ENCODE measurements at regions not wholly inside any gene's neighbourhood (a gene's known extent, or its start where the extent isn't known, plus 50 kb on each side); places are given as distances from the start of the nearest gene placed in this dataset.

DNA sequence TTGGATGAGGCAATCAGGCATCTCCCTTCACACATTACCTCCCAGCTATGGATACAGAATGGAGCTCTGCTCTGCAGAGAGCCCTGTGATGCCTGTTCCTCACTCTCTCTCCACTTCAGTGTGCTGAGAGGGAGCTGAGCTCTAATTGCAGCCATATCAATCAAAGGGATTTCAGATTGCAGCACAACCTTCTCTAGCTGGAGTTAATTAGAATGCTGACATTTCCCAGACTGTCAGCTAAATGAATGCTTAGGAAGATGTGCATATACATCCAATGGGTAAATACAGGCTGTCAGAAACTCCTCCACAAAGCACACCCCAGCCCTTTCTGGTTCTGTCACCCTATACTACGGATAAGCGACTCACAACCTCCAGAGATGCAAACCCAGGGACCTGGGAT is 402.6 kb downstream of the EIPR1 start:
- no peaks in the 10 kb centered on the region for H3K27me3 Mint-ChIP-seq (ENCODE audit: unreplicated experiment)
- no peaks in the 10 kb centered on the region for H3K4me1 Mint-ChIP-seq (ENCODE audit: low read depth, unreplicated experiment)
- no peak for DNase-seq
- TF ChIP-seq, protein P1, sequence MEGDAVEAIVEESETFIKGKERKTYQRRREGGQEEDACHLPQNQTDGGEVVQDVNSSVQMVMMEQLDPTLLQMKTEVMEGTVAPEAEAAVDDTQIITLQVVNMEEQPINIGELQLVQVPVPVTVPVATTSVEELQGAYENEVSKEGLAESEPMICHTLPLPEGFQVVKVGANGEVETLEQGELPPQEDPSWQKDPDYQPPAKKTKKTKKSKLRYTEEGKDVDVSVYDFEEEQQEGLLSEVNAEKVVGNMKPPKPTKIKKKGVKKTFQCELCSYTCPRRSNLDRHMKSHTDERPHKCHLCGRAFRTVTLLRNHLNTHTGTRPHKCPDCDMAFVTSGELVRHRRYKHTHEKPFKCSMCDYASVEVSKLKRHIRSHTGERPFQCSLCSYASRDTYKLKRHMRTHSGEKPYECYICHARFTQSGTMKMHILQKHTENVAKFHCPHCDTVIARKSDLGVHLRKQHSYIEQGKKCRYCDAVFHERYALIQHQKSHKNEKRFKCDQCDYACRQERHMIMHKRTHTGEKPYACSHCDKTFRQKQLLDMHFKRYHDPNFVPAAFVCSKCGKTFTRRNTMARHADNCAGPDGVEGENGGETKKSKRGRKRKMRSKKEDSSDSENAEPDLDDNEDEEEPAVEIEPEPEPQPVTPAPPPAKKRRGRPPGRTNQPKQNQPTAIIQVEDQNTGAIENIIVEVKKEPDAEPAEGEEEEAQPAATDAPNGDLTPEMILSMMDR (IDR thresholded peaks at IDR 0.05; ENCODE audit: partially characterized antibody, unreplicated experiment): no peak
- H3K36me3 Mint-ChIP-seq (ENCODE audit: unreplicated experiment): peaks cover 6% of the 10 kb centered on the region
- no peak overlapping the region for H3K4me3 Mint-ChIP-seq (ENCODE audit: unreplicated experiment)
- peaks cover 2% of the 10 kb centered on the region for H3K9me3 Mint-ChIP-seq (ENCODE audit: unreplicated experiment)
- H3K27ac Mint-ChIP-seq (ENCODE audit: unreplicated experiment): no peak overlapping the region

DNA sequence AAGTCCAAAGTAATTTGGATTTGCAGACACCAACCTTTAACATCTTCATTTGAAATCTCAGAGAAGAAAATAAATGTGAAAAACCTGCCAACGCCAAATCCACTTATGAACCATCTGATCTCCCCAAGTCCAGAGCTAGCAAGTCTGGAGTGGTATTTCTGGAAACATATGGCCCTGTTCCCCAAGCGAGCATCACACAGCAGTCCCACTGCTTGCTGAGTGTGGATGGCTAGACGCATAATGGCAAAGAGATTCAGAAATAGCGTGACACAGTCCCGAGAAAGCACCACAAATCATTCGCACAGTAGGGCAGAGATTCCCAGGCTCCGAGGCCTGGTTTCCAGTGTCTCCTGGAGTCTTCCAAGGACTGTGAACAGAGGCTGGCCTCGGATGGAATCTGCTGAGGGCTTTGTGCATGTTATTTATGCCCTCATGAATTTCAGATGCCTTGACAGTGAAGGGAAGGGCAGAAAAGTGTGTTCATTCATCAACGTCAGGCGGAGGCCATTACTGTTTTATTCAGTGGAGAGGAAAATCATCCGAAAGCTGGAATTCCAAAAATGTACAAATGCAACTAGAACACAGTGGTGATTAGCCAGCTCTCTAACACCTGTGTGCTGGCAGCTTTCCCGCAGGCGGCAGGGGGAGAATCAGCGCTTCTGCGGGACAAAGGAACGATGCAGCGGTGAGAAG is 417.0 kb downstream of the EIPR1 start:
- TF ChIP-seq, protein P1 (IDR thresholded peaks at IDR 0.05; ENCODE audit: partially characterized antibody, unreplicated experiment): no peak
- Mint-ChIP-seq H3K4me1 (ENCODE audit: low read depth, unreplicated experiment) (peaks cover 16% of the 10 kb centered on the region), H3K36me3 (ENCODE audit: unreplicated experiment) (no peaks in the 10 kb centered on the region), H3K27ac (ENCODE audit: unreplicated experiment) (peak overlapping the region; percentile 55), H3K4me3 (ENCODE audit: unreplicated experiment) (no peak overlapping the region), H3K9me3 (ENCODE audit: unreplicated experiment) (peaks cover 2% of the 10 kb centered on the region), H3K27me3 (ENCODE audit: unreplicated experiment) (no peaks in the 10 kb centered on the region)
- DNase-seq: no peak

DNA sequence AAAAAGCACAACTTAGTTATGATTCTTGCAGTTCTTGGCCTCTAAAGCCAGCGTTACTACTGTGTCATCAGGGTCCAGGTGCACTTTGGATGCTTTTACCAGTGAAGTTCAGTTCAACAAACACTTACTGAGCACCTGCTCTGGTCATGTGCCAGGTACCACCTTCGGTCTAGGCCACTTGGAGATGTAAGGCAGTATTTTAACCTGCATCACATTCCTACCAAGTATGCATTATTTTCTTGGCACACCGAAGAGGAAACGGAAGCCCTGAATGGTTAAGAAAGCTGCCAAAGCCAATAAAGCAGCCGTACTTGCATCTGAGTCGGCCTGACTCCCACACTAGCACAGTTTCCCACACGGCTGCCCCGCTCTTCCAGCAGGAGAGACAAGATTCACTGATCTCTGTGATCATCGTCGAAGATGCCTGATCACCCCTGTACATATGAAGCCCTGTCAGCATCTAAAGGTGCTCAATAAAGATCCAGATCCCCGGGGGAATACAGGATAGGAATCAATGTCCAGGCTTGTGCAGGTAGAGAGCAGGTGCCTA is 427.1 kb downstream of the EIPR1 start:
- Mint-ChIP-seq H3K4me1 (ENCODE audit: low read depth, unreplicated experiment) (no peaks in the 10 kb centered on the region), H3K27me3 (ENCODE audit: unreplicated experiment) (no peaks in the 10 kb centered on the region), H3K27ac (ENCODE audit: unreplicated experiment) (no peak overlapping the region), H3K4me3 (ENCODE audit: unreplicated experiment) (no peak overlapping the region), H3K9me3 (ENCODE audit: unreplicated experiment) (no peaks in the 10 kb centered on the region), H3K36me3 (ENCODE audit: unreplicated experiment) (no peaks in the 10 kb centered on the region)
- DNase-seq: no peak
- TF ChIP-seq, protein P1 (IDR thresholded peaks at IDR 0.05; ENCODE audit: partially characterized antibody, unreplicated experiment): no peak

DNA sequence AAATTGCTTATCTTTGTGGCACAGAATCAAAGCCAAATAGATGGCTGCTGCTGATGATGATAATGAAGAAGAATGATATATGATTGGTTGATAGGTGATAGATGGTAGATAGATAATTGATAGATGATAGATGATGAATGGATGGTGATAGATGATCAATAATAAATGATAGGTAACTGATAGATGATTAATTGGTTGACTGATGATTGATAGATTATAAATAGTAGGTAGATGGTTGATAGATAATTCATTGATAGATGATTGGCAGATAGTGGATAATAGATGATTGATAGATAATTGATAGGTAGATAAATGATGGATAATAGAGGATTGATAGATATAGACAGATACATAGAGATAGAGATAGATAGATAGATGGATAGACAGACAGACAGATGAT is 430.2 kb downstream of the EIPR1 start:
- Mint-ChIP-seq H3K4me1 (ENCODE audit: low read depth, unreplicated experiment) (no peaks in the 10 kb centered on the region), H3K27ac (ENCODE audit: unreplicated experiment) (no peak overlapping the region), H3K36me3 (ENCODE audit: unreplicated experiment) (peaks cover 4% of the 10 kb centered on the region), H3K4me3 (ENCODE audit: unreplicated experiment) (no peak overlapping the region), H3K27me3 (ENCODE audit: unreplicated experiment) (no peaks in the 10 kb centered on the region), H3K9me3 (ENCODE audit: unreplicated experiment) (no peaks in the 10 kb centered on the region)
- TF ChIP-seq, protein P1 (IDR thresholded peaks at IDR 0.05; ENCODE audit: partially characterized antibody, unreplicated experiment): no peak
- no peak for DNase-seq

DNA sequence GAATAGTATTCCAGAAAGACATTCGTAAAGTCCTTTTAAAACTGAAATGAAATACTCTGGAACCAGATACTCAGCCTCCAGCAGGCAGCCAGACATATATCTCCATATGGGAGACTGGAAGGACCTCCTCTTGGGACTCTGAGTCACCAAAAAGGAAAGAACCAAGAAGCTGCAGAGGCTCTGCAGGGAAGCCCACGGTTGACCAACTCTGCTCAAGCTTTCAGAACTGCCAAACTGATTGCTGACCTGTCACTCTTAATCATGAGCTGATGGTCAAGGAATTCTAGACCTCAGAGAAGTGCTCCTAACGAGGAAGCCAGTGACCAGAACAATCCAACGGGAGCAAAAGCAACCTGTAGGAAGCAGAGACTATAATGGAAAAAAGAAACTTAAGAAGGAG is 434.7 kb downstream of the EIPR1 start:
- no peak for DNase-seq
- peaks cover 3% of the 10 kb centered on the region for H3K4me1 Mint-ChIP-seq (ENCODE audit: low read depth, unreplicated experiment)
- H3K27ac Mint-ChIP-seq (ENCODE audit: unreplicated experiment): no peak overlapping the region
- peaks cover 13% of the 10 kb centered on the region for H3K36me3 Mint-ChIP-seq (ENCODE audit: unreplicated experiment)
- TF ChIP-seq, protein P1 (IDR thresholded peaks at IDR 0.05; ENCODE audit: partially characterized antibody, unreplicated experiment): no peak
- H3K4me3 Mint-ChIP-seq (ENCODE audit: unreplicated experiment): no peak overlapping the region
- peaks cover 4% of the 10 kb centered on the region for H3K9me3 Mint-ChIP-seq (ENCODE audit: unreplicated experiment)
- peaks cover 3% of the 10 kb centered on the region for H3K27me3 Mint-ChIP-seq (ENCODE audit: unreplicated experiment)

Data from glutamatergic neuron (in vitro differentiated cells).